DND-41 (cell line): ENCODE measurements at regions not wholly inside any gene's neighbourhood (a gene's known extent, or its start where the extent isn't known, plus 50 kb on each side); places are given as distances from the start of the nearest gene placed in this dataset.

Experiments
- ATAC-seq: fragments of 200-7000 bp; cut with Tn5 transposase; 3 replicates; pipeline ENCODE4 v1.9.1; 2021; ENCODE audit warnings: low read depth; ENCODE audit not compliant: insufficient read depth
- DNase-seq: peaks from one replicate; pipeline ENCODE4 v3.0.0-alpha.2; 2020
- H2AFZ ChIP-seq: 2 replicates; pipeline ENCODE4 v1.6.0; 2012; ENCODE audit warnings: low read depth, low read length
- H3K27ac ChIP-seq: 2 replicates; pipeline ENCODE4 v1.5.1; 2012; ENCODE audit warnings: low read length, inconsistent platforms
- H3K27me3 ChIP-seq: fragments of 200-600 bp; sonication (generic); 2 replicates; pipeline ENCODE4 v1.6.0; 2012; ENCODE audit warnings: low read length, mild to moderate bottlenecking, inconsistent platforms; ENCODE audit not compliant: insufficient read depth, poor library complexity
- H3K36me3 ChIP-seq: 2 replicates; pipeline ENCODE4 v1.5.1; 2012; ENCODE audit warnings: low read length, inconsistent platforms; ENCODE audit not compliant: insufficient read depth
- H3K4me1 ChIP-seq: 2 replicates; pipeline ENCODE4 v1.5.1; 2012; ENCODE audit warnings: mild to moderate bottlenecking, low read length; ENCODE audit not compliant: insufficient read depth
- H3K4me2 ChIP-seq: 2 replicates; pipeline ENCODE4 v1.6.0; 2012; ENCODE audit warnings: mild to moderate bottlenecking, moderate library complexity, low read length, inconsistent platforms; ENCODE audit not compliant: insufficient read depth
- H3K4me3 ChIP-seq, 2 experiments: fragments of 200-600 bp in 1 of 2; shearing (Covaris generic) in 1 of 2; 2 replicates each; pipeline ENCODE4 v1.5.1; 2012 to 2016; ENCODE audit warnings: inconsistent platforms in 2 of 2, low read length in 2 of 2, mild to moderate bottlenecking in 2 of 2, low read depth in 1 of 2, moderate library complexity in 1 of 2
- H3K79me2 ChIP-seq: 2 replicates; pipeline ENCODE4 v1.6.0; 2012; ENCODE audit warnings: low read length, inconsistent platforms; ENCODE audit not compliant: insufficient read depth
- H3K9ac ChIP-seq: 2 replicates; pipeline ENCODE4 v1.6.0; 2012; ENCODE audit warnings: low read depth, mild to moderate bottlenecking, inconsistent platforms, low read length, moderate library complexity
- H3K9me3 ChIP-seq: 2 replicates; pipeline ENCODE4 v1.5.1; 2012; ENCODE audit warnings: low read length, moderate library complexity, mild to moderate bottlenecking, inconsistent platforms; ENCODE audit not compliant: insufficient read depth, severe bottlenecking
- H4K20me1 ChIP-seq: 2 replicates; pipeline ENCODE4 v1.6.0; 2012; ENCODE audit warnings: low read length; ENCODE audit not compliant: insufficient read depth
- CTCF ChIP-seq: IDR thresholded peaks from 2 replicates; pipeline ENCODE4 v1.5.1; 2012; ENCODE audit warnings: borderline replicate concordance, low read length, moderate library complexity, mild to moderate bottlenecking; ENCODE audit not compliant: poor library complexity, severe bottlenecking; ENCODE audit errors: extremely low read depth
- EZH2 ChIP-seq: IDR thresholded peaks from 3 replicates; pipeline ENCODE4 v1.6.1; 2012; ENCODE audit warnings: borderline replicate concordance, low read depth, mild to moderate bottlenecking, moderate library complexity, low read length, inconsistent platforms; ENCODE audit not compliant: severe bottlenecking

- TF ChIP-seq CTCF: no peak
- TF ChIP-seq EZH2: no peak
- H3K4me1 ChIP-seq: 0 out of 2 replicates have a peak, but pooled peaks cover 5% of the 10 kb centered on the region
- no peak overlapping the region for H3K4me2 ChIP-seq
- H4K20me1 ChIP-seq: no peaks in the 10 kb centered on the region
- H3K27ac ChIP-seq: no peak overlapping the region
- H3K36me3 ChIP-seq: no peaks in the 10 kb centered on the region
- H3K9ac ChIP-seq: no peak overlapping the region
- no peak for ATAC-seq
- no peaks in the 10 kb centered on the region for H3K9me3 ChIP-seq
- H3K27me3 ChIP-seq: no peaks in the 10 kb centered on the region
- DNase-seq: no peak
- no peak overlapping the region for H2AFZ ChIP-seq
- no peaks in the 10 kb centered on the region for H3K79me2 ChIP-seq
- no peak overlapping the region for H3K4me3 ChIP-seq
Observed at GRCh38 chr5:67773411-67774266, 441.9 kb upstream of the PIK3R1 start.

- H3K27me3 ChIP-seq: no peaks in the 10 kb centered on the region
- DNase-seq: no peak
- 0 out of 2 replicates have a peak, but pooled peaks cover 5% of the 10 kb centered on the region for H3K4me1 ChIP-seq
- H3K9me3 ChIP-seq: no peaks in the 10 kb centered on the region
- H3K79me2 ChIP-seq: no peaks in the 10 kb centered on the region
- no peak overlapping the region for H3K27ac ChIP-seq
- no peak for ATAC-seq
- TF ChIP-seq EZH2: no peak
- no peak for TF ChIP-seq CTCF
- no peaks in the 10 kb centered on the region for H4K20me1 ChIP-seq
- H3K9ac ChIP-seq: no peak overlapping the region
- H3K36me3 ChIP-seq: no peaks in the 10 kb centered on the region
- no peak overlapping the region for H3K4me3 ChIP-seq
- no peak overlapping the region for H2AFZ ChIP-seq
- no peak overlapping the region for H3K4me2 ChIP-seq
Observed at GRCh38 chr5:67771791-67772190, 443.8 kb upstream of the PIK3R1 start.

- TF ChIP-seq EZH2 (no peak), CTCF (no peak)
Observed at GRCh38 chr5:67771221-67771620, 444.3 kb upstream of the PIK3R1 start.

More at GRCh38 chr5:67771221-67771620, 444.3 kb upstream of the PIK3R1 start:
- no peaks in the 10 kb centered on the region for H4K20me1 ChIP-seq
- no peaks in the 10 kb centered on the region for H3K9me3 ChIP-seq
- H3K4me1 ChIP-seq: 0 out of 2 replicates have a peak, but pooled peaks cover 5% of the 10 kb centered on the region
- H3K9ac ChIP-seq: no peak overlapping the region
- no peaks in the 10 kb centered on the region for H3K36me3 ChIP-seq
- H3K27ac ChIP-seq: no peak overlapping the region
- no peaks in the 10 kb centered on the region for H3K79me2 ChIP-seq
- no peak overlapping the region for H3K4me2 ChIP-seq
- H2AFZ ChIP-seq: no peak overlapping the region
- H3K27me3 ChIP-seq: no peaks in the 10 kb centered on the region
- ATAC-seq: no peak
- H3K4me3 ChIP-seq: no peak overlapping the region
- DNase-seq: no peak
